Bronchial epithelial cell (primary cell): ENCODE measurements at regions not wholly inside any gene's neighbourhood (a gene's known extent, or its start where the extent isn't known, plus 50 kb on each side); places are given as distances from the start of the nearest gene placed in this dataset.

Experiments used
- DNase-seq: peaks from one replicate; pipeline ENCODE4 v3.0.0-alpha.2; 2010; ENCODE audit warnings: low read depth
- FAIRE-seq: peaks from 2 replicates; lab custom pipeline; 2011; peaks lifted over from hg19 to GRCh38; lab: Jason Lieb, UNC
- H3K27me3 ChIP-seq: 2 replicates; pipeline ENCODE4 v1.5.1; 2011; ENCODE audit warnings: low read length; ENCODE audit not compliant: control insufficient read depth, insufficient read depth
- H3K36me3 ChIP-seq: 2 replicates; pipeline ENCODE4 v1.5.1; 2011; ENCODE audit warnings: low read length; ENCODE audit not compliant: control insufficient read depth, insufficient read depth
- H3K4me3 ChIP-seq: 2 replicates; pipeline ENCODE4 v1.5.1; 2011; ENCODE audit warnings: mild to moderate bottlenecking, low read depth, low read length, control low read depth
- TF ChIP-seq, protein P1 (sequence below): IDR thresholded peaks from 2 replicates; pipeline ENCODE4 v1.5.1; 2011; ENCODE audit warnings: mild to moderate bottlenecking, moderate library complexity, low read length, control low read depth, inconsistent platforms; ENCODE audit not compliant: insufficient read depth, severe bottlenecking

DNA sequence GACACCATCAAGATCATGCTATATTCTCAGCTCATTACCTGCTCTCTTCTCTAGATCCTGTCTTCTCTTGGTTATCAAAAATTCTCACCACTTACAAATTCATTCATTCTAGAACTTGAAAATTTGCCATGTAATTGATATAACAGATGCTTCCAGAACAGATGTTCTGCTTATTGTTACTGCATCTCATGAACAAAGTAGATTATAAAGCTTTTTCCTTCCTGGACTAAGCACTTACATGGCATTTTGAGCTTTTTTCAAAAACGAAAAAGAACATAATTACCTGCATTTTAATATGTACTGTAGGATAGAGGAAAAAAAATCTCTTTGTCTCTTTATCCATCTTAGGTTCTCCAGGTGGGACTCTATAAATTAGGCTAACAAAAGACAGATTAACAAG, 79.6 kb upstream of the CREB1 start:
- H3K36me3 ChIP-seq, result no peaks in the 10 kb centered on the region
- no peak for DNase-seq
- no peak overlapping the region for H3K4me3 ChIP-seq
- FAIRE-seq, result no peak
- TF ChIP-seq, protein P1, sequence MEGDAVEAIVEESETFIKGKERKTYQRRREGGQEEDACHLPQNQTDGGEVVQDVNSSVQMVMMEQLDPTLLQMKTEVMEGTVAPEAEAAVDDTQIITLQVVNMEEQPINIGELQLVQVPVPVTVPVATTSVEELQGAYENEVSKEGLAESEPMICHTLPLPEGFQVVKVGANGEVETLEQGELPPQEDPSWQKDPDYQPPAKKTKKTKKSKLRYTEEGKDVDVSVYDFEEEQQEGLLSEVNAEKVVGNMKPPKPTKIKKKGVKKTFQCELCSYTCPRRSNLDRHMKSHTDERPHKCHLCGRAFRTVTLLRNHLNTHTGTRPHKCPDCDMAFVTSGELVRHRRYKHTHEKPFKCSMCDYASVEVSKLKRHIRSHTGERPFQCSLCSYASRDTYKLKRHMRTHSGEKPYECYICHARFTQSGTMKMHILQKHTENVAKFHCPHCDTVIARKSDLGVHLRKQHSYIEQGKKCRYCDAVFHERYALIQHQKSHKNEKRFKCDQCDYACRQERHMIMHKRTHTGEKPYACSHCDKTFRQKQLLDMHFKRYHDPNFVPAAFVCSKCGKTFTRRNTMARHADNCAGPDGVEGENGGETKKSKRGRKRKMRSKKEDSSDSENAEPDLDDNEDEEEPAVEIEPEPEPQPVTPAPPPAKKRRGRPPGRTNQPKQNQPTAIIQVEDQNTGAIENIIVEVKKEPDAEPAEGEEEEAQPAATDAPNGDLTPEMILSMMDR, result no peak
- no peaks in the 10 kb centered on the region for H3K27me3 ChIP-seq

DNA sequence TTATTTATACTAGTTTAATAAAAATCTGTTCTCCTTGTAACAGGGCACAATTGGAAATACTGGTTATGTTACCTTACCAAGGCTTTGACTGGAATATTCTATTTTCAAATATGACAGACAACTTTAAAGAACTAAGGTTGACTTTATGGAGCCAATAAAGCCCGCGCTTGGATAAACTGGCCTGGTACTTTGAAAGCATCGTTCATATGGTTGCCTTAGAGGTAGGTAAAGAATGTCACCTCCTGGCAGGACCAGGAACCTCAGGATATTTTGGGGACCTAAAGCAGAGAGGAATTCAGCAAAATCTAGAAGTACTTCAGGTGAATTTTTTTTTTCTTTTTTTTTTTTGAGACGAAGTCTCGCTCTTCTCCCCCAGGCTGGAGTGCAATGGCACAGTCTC, 71.2 kb upstream of the CREB1 start:
- DNase-seq (no peak), FAIRE-seq (no peak)
- TF ChIP-seq, protein P1, result peak; percentile 6
- no peaks in the 10 kb centered on the region for H3K36me3 ChIP-seq
- H3K4me3 ChIP-seq, result no peak overlapping the region
- H3K27me3 ChIP-seq, result no peaks in the 10 kb centered on the region

DNA sequence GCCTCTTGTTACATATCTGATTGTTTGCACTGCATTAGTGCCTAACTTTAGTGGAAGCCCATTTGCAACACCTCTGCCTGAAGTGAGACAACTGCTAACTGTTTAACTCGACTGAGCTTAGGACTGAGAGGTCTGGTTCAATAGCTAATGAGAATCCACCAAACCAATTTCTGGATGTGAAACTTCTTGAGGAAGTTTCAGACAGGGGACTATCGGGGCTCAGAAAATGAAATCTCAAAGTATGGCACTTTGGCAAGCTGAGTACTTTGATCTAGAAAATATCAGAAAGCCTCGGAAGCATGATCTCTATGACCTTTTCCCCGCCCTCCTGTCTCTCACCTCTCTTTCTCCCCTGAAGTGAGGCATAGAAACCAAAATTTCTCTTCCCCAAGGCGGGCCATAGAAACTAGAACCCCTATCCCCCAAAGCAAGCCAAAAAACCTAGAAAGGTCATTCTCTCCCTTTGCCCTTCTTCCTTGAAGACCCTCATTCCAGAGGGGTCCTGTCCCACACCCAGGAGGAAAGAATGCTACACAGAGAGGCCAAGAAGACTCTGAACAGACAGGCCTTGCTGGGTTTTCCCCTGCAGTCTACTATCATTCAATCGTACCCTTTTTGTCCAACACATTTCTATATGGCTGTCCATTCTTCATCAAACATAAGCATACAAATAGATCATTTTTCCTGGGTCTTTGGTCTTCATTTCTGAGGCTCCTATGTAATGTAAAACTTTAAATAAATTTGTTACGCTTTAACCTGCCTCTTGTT, 69.6 kb upstream of the CREB1 start:
- H3K4me3 ChIP-seq, result no peak overlapping the region
- H3K36me3 ChIP-seq, result no peaks in the 10 kb centered on the region
- DNase-seq (no peak), FAIRE-seq (peak; percentile 28)
- TF ChIP-seq, protein P1, result no peak
- H3K27me3 ChIP-seq, result no peaks in the 10 kb centered on the region

DNA sequence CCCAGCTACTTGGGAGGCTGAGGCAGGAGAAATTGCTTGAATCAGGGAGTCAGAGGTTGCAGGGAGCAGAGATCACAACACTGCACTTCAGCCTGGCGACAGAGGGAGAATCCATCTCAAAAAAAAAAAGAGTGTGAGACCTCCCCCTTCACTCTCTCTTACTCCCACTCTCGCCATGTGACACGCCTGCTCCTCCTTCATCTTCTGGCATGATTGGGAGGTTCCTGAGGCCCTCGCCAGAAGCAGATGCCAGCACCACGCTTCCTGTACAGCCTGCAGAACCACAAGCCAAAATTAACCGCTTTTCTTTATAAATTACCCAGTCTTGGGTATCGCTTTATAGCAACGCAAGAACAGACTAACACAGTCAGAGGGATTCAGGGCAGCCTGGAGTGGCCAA, 66.3 kb upstream of the CREB1 start:
- Histone ChIP-seq H3K36me3 (no peaks in the 10 kb centered on the region), H3K4me3 (no peak overlapping the region), H3K27me3 (no peaks in the 10 kb centered on the region)
- DNase-seq, result no peak
- TF ChIP-seq, protein P1, result no peak
- FAIRE-seq, result no peak

DNA sequence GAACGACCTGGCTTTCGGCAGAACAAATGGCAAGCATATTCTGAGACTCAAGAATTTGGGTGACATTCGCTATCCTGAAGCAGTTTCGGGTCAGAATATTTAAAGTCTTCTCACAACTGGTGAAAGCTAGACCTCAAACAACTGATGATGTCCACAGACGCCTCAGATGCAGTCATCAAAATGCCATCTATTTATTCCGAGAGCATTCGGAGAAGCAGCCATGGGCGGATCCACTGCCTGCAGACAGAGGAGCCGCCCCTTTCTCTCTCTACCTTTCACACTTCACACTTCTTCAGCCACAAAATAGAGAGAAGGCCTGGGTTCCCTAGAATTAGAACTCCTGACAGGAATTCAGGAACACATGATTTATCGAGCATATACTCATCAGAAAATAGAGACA, 65.8 kb upstream of the CREB1 start:
- FAIRE-seq, result no peak
- H3K36me3 ChIP-seq, result no peaks in the 10 kb centered on the region
- TF ChIP-seq, protein P1, result no peak
- DNase-seq, result no peak
- H3K4me3 ChIP-seq, result no peak overlapping the region
- no peaks in the 10 kb centered on the region for H3K27me3 ChIP-seq

DNA sequence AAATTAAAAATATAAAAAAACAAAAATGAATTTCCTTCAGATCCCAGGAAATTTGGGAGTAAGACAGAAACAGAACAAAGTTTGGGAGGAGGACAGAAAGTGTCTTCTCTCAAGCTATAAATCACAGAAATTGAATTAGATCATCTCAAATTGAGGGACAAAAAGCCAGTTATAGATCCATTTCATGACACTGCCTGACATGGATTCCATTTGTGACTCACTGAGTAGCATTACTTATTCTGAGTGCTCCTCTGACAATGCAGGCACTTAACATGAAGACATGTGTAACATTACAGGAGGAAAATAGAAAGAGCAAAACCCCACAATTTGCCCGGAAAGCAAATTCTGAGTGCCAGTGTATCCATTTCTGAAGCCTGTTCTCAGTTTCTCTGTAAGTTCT, 63.9 kb upstream of the CREB1 start:
- FAIRE-seq, result no peak
- Histone ChIP-seq H3K27me3 (no peaks in the 10 kb centered on the region), H3K36me3 (no peaks in the 10 kb centered on the region), H3K4me3 (no peak overlapping the region)
- peak; percentile 22 for DNase-seq
- TF ChIP-seq, protein P1, result no peak
